HG02884 (cell line): ENCODE measurements at regions not wholly inside any gene's neighbourhood (a gene's known extent, or its start where the extent isn't known, plus 50 kb on each side); places are given as distances from the start of the nearest gene placed in this dataset.

ENCODE experiments used
- ATAC-seq: cut with Tn5 transposase; IDR thresholded peaks from one replicate; pipeline ENCODE4 v1.9.1; 2021; ENCODE audit warnings: mild to moderate bottlenecking, moderate library complexity; ENCODE audit not compliant: unreplicated experiment

DNA sequence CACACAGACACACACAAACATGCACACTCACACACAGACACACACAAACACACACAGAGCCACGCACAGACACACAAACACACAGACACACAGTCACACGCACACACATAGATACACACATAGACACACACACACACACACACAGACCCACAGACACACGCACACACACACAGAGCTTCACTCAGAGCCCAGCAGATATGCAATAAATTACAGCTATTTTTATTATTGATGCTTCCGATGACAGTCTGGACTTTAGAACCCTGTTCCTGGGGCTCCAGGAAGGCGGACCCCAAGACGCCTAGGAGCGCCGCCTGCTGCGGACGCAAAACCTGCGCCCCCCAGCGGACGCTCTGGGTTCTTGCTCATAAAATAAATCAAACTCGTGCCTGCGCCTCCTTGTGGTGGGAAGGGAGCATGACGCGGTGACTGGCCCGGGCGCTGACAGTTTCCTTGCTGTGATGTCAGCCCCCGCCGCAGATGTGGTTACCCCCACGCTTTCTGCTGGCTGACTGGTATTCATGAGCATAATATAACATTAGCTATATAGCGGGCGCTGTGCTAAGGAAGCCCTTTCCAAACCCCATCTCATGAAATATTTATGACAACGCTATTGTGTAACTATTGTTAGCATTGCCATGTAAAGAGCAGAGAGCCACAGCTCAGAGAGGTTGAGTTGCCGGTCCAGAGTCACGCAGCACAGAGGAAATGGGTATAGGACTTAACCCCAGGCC is 64.4 kb upstream of the TM9SF2 start:
- peak; percentile 47 for ATAC-seq

DNA sequence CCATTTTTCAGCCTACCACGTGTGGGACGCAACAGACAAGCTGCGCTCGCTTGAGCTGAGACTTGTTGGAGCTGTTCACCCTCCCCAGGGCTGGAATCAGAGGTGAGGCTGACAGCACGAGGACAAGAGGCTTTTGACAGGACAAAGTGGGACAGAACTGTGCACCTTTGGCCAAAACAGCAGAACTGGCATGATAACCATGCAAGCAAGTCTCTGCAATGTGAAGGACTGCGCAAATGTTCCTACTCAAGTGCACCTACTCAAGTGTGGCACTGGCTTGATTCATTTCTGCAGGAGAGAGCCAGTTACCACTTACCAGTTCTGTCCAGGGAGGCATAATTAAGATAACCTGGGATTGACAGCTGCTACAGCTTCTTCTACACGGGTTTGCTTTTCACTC is 62.2 kb upstream of the TM9SF2 start:
- ATAC-seq, result no peak

GRCh38 chr13:99439850-99440604 is 61.2 kb upstream of the TM9SF2 start:
- no peak for ATAC-seq

GRCh38 chr13:99442273-99442895 is 58.9 kb upstream of the TM9SF2 start:
- ATAC-seq, result no peak

DNA sequence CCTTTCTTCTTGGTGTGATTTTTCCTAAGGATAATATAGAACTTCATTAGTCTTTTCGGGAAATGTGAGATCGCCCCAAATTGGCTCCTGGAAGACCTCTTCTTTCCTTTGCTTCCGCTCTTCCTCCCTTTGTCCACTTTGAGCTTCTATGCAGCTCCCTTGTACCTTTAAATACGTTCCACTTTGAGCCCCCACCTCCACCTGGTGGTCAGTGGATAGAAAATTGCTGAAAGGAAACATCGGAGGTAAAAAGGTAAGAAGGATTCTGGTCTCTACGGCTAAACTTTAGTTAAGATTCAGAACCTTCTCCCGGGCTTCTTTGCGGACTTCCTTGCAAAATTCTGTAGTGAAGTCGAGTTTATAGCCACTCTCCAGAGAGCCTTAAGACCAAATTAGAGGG is 55.0 kb upstream of the TM9SF2 start:
- ATAC-seq, result no peak

DNA sequence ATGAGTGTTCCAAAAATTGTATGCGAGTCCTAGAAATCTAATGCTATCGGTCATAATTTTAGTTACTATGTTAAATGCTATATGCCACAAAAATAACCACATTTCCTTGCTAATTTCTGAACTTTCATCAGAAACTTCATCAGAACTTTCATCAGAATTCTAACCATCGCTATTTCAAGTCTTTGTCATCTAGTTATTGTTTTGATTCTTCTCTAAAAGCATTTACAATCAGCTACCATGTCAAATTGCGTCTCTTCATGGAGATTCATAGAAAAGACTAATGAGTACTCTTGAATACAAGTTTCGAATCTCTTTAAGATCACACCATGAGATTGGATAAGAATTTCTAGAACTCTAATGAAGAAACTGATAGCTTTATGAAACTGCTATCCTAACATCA is 52.7 kb upstream of the TM9SF2 start:
- ATAC-seq, result no peak

DNA sequence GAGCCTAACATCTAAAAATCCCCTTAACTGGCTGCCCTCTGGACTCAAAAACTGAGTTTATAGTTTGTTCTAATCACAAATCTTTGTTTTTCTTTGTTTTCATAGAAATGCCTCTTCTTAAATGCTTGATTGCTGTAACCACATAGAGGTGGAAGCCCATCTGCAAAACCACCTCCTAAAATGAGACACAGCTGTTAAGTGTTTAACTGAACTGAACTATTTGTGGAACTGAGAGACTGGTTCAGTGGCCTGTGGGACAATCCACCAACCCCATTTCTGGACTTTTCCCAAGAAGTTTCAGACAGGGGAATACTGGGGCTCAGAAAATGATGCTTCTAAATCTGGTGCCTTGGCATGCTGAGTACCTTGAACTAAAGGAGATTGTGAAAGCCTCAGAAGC is 50.9 kb upstream of the TM9SF2 start:
- no peak for ATAC-seq
